ENCODE measurements at regions not wholly inside any gene's neighbourhood (a gene's known extent, or its start where the extent isn't known, plus 50 kb on each side); places are given as distances from the start of the nearest gene placed in this dataset.

DNA sequence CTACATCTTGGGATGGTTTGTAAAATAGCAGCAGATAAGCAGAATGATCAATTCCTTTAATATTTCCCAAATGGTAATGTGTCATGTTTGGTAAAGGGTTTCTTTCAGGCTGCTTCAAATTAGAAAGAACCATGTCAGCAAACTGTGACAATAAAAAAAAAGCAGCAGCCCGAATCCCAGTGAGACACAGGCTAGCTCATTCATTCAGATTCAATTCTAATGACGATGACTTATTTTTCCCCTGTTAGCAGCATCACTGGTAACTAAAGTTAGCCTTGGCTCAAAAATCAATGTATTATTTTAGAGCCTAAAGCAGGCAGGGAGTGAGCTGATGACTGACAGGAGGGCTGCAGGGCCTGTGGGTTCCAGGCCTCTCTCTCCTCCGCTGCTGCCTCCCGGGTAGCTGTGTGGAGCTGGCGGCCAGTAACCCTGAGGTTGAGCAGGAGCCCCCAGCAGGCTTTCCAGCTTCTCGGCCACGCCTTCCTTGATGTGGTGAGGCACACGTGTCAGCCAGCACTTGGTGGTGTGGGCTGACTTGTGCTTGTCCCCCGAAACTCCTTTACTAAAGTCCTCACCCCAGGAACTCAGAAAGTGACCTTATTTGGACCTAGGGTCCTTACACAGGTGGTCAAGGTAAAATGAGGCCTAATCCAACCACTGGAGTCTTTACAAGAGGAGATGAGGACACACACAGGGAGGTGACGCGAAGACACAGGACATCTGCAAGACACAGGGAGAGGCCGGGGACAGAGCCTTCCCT is 120.5 kb upstream of the HS6ST1 start:
- no peaks in the 10 kb centered on the region for H3K9me3 ChIP-seq (ENCODE audit: control insufficient read depth, insufficient read depth, low read length)
- no peak overlapping the region for H3K9ac ChIP-seq (ENCODE audit: low read depth, low read length)
- peaks cover 13% of the 10 kb centered on the region for H3K4me1 ChIP-seq (ENCODE audit: control insufficient read depth, insufficient read depth, low read length)
- no peak overlapping the region for H3K4me3 ChIP-seq (ENCODE audit: low read depth, low read length)
- no peaks in the 10 kb centered on the region for H3K27me3 ChIP-seq (ENCODE audit: control insufficient read depth, insufficient read depth, low read length)
- no peaks in the 10 kb centered on the region for H3K36me3 ChIP-seq (ENCODE audit: control insufficient read depth, insufficient read depth, low read length)

DNA sequence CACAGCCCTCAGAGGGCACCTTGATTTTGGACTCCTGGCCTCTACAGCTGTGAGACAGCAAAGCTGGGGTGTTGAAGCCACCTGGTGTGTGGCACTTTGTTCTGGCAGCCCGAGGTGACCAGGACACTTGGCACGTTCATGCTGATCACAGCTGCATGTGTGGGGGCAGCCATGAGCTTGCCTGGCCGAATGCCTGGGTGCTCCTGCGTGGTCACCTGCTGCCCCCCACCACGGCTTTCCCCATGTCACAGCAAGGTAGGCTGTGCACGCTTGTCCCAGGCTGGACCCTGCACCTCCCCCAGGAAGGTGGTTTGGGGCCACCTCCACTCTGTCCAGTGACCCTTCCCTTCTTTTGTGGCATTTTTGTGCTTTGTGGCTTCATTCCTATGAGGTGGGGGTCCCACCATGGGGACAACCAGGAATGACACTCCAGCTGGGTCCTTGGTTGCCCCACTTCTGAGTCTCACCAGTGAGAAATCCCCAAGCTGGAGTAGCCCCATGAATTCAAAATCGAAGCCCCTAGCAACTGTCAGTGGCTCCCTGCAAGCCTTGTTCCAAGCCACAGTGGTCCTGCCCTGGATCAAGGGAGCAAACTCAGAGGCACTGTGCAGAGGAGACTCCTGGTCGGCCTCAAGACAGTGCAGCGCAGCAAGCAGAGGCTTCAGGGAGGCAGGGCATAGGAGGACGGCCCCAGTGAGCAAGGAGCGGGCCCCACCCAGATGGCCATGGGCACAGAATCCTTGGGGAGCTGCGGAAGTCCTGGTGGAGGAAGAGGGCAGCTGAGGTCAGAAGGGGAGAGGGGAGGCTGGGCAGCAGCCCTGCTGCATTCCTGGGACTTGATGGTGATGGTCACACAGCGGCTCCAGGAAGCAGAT is 121.4 kb upstream of the HS6ST1 start:
- H3K27me3 ChIP-seq (ENCODE audit: control insufficient read depth, insufficient read depth, low read length): no peaks in the 10 kb centered on the region
- no peaks in the 10 kb centered on the region for H3K9me3 ChIP-seq (ENCODE audit: control insufficient read depth, insufficient read depth, low read length)
- no peak overlapping the region for H3K4me3 ChIP-seq (ENCODE audit: low read depth, low read length)
- peaks cover 13% of the 10 kb centered on the region for H3K4me1 ChIP-seq (ENCODE audit: control insufficient read depth, insufficient read depth, low read length)
- H3K36me3 ChIP-seq (ENCODE audit: control insufficient read depth, insufficient read depth, low read length): no peaks in the 10 kb centered on the region
- no peak overlapping the region for H3K9ac ChIP-seq (ENCODE audit: low read depth, low read length)

DNA sequence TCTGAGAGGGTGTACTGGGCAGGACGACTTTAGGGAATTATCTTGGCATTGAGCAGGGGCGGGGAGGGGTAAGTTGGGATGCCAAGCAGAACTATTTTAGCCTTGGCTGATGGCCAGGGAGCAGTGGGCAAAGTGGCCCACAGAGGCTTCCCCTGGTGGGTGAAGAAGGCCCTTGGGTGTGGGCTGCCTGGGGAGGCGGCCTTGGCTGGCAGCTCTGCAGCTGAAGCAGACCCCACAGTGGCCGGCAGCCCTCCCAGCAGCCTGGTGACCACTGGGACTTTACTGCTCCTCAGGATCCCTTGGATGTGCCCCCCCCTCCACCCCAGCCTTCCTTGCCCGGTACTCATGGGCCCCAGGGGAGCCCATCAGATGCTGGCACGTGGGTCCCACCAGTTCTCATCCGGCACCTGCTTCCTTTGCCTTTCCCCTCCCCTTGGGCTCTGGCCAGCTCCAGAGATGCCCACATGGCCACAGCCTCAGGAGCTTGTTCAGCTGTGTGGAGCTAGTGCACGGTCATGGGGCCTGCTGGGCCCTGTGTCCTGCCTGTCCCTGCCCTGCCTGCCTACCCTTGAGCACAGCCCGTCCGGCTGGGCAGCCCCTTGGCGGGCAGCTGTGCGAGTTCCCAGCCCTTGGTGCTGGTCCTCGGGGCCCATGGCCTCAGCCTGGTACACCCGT is 122.1 kb upstream of the HS6ST1 start:
- Histone ChIP-seq H3K36me3 (ENCODE audit: control insufficient read depth, insufficient read depth, low read length) (no peaks in the 10 kb centered on the region), H3K9me3 (ENCODE audit: control insufficient read depth, insufficient read depth, low read length) (no peaks in the 10 kb centered on the region), H3K9ac (ENCODE audit: low read depth, low read length) (no peak overlapping the region), H3K27me3 (ENCODE audit: control insufficient read depth, insufficient read depth, low read length) (no peaks in the 10 kb centered on the region), H3K4me3 (ENCODE audit: low read depth, low read length) (no peak overlapping the region), H3K4me1 (ENCODE audit: control insufficient read depth, insufficient read depth, low read length) (peaks cover 13% of the 10 kb centered on the region)

DNA sequence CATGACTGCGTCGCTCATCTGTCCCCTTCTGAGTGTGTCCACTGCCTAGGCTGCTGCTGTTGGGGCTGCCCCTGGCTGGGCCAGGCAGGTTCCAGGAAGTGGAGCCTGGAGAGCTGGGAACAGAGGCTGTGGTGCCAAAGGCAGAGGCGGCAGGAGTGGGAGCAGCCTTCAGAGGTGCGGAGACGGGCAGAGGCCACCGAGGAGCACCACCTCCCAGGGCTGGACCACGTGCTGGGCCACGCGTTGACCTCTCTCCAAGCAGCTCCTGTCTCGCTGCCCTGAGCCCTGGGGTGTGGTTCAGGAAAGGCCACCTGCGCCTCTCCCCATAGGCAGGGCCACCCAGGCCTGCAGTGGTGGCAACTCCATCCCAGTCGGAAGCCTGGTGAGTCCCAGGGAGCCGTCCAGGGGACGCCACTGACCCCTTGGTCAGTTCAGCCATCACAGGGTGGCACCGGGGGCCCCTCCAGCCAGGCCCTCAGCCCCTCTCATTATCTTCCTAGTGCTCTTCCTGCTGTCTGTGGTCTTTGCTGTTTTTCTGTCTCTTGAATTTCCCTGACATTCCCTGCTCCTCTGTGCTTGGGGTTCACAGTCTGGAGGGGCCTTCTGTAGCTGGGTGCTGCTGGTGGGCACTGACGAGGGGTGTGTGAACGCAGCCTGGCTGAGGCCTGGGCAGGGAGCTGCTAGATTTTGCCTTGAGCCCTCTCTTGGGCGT is 122.8 kb upstream of the HS6ST1 start:
- H3K9ac ChIP-seq (ENCODE audit: low read depth, low read length): no peak overlapping the region
- H3K27me3 ChIP-seq (ENCODE audit: control insufficient read depth, insufficient read depth, low read length): no peaks in the 10 kb centered on the region
- no peaks in the 10 kb centered on the region for H3K9me3 ChIP-seq (ENCODE audit: control insufficient read depth, insufficient read depth, low read length)
- no peaks in the 10 kb centered on the region for H3K36me3 ChIP-seq (ENCODE audit: control insufficient read depth, insufficient read depth, low read length)
- H3K4me3 ChIP-seq (ENCODE audit: low read depth, low read length): no peak overlapping the region
- H3K4me1 ChIP-seq (ENCODE audit: control insufficient read depth, insufficient read depth, low read length): peaks cover 13% of the 10 kb centered on the region

DNA sequence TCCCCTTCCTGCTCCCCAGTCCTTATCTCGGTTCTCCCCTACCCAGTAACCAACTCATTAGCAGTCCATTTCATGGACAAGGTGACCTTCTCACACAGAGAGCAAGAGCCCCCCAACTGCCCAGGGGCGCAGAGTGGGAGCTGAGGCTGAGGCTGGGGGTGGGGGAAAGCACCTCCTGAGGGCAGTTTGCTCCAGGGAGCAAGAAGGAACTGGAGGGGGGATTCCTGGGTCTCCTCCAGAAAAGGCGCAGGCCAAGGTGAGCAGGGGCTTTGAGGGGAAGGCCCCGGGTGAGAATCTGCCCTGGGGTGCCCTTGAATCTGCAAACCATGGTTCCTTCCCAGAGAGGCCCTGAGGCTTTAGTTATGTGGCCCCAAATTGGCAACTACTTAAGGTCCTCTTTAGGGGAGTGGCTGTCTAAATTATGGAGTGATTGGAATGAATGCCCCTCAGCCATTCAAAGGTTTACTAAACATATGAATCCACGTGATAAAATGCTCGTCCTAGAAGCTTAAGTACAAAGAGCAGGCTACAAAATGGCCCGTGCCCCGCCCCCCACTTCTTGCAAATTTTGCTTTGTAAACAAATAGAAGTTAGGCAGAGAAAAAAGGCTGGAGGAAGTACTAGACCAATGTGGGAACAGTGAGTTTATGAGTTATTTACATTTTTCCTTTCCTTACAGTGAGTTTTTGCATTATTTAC is 123.5 kb upstream of the HS6ST1 start:
- Histone ChIP-seq H3K36me3 (ENCODE audit: control insufficient read depth, insufficient read depth, low read length) (no peaks in the 10 kb centered on the region), H3K9ac (ENCODE audit: low read depth, low read length) (no peak overlapping the region), H3K4me1 (ENCODE audit: control insufficient read depth, insufficient read depth, low read length) (peaks cover 13% of the 10 kb centered on the region), H3K9me3 (ENCODE audit: control insufficient read depth, insufficient read depth, low read length) (no peaks in the 10 kb centered on the region), H3K27me3 (ENCODE audit: control insufficient read depth, insufficient read depth, low read length) (no peaks in the 10 kb centered on the region), H3K4me3 (ENCODE audit: low read depth, low read length) (no peak overlapping the region)

DNA sequence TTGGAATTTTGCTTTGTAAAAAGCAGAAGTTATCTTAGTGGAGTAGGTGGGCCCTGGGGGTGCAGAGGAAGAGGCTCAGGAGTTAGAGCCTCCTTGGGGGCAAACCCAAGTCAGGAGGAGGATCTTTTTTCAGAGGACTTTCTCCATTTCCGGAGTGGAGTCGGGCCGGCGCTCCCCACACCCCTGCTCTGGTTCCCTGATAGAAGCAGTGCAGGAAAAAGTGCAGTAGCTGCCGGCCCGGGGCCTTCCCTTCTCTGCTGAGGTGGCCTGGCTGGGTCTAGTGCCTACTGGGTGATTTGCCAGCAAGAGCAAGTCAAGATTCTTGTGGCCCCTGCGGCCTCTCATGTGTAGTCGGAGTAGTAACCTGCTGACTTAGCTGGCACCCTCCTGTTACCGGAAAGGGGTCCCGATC is 124.2 kb upstream of the HS6ST1 start:
- H3K36me3 ChIP-seq (ENCODE audit: control insufficient read depth, insufficient read depth, low read length): no peaks in the 10 kb centered on the region
- no peaks in the 10 kb centered on the region for H3K9me3 ChIP-seq (ENCODE audit: control insufficient read depth, insufficient read depth, low read length)
- H3K27me3 ChIP-seq (ENCODE audit: control insufficient read depth, insufficient read depth, low read length): no peaks in the 10 kb centered on the region
- no peak overlapping the region for H3K4me3 ChIP-seq (ENCODE audit: low read depth, low read length)
- H3K4me1 ChIP-seq (ENCODE audit: control insufficient read depth, insufficient read depth, low read length): peaks cover 13% of the 10 kb centered on the region
- no peak overlapping the region for H3K9ac ChIP-seq (ENCODE audit: low read depth, low read length)

DNA sequence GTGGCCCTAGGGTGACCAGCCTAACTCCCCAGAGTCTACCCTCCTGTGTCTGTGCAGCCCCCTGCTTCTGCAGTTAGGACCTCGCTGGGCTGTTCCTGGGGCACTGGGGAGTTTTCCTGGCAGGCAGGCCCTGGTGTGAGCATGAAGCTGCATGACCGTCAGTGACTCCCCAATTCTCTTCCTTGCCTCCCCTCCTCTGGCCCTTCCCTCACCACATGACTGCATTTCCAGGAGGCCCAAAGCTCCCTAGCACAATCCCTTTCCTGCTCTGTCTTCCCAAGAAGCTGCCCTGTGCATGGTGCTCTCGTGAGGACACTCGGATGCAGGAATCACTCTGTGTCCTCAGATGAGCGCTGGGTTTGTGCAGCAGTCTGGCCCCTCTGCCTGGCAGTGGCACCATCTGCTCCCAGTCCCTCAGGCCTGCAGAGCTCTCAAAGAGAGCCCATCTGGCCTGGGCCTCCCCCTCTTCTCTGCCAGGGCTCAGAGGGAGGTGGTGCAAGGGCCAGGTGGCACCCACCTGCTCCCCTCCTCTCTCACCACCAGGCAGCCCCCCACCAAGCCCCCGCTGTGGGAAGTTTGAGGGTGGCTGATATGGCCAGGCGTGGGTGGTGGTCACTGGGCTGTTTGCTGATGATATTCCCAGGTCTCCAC is 125.6 kb upstream of the HS6ST1 start:
- Histone ChIP-seq H3K9me3 (ENCODE audit: control insufficient read depth, insufficient read depth, low read length) (no peaks in the 10 kb centered on the region), H3K4me3 (ENCODE audit: low read depth, low read length) (no peak overlapping the region), H3K27me3 (ENCODE audit: control insufficient read depth, insufficient read depth, low read length) (no peaks in the 10 kb centered on the region), H3K9ac (ENCODE audit: low read depth, low read length) (no peak overlapping the region), H3K4me1 (ENCODE audit: control insufficient read depth, insufficient read depth, low read length) (peaks cover 13% of the 10 kb centered on the region), H3K36me3 (ENCODE audit: control insufficient read depth, insufficient read depth, low read length) (no peaks in the 10 kb centered on the region)

DNA sequence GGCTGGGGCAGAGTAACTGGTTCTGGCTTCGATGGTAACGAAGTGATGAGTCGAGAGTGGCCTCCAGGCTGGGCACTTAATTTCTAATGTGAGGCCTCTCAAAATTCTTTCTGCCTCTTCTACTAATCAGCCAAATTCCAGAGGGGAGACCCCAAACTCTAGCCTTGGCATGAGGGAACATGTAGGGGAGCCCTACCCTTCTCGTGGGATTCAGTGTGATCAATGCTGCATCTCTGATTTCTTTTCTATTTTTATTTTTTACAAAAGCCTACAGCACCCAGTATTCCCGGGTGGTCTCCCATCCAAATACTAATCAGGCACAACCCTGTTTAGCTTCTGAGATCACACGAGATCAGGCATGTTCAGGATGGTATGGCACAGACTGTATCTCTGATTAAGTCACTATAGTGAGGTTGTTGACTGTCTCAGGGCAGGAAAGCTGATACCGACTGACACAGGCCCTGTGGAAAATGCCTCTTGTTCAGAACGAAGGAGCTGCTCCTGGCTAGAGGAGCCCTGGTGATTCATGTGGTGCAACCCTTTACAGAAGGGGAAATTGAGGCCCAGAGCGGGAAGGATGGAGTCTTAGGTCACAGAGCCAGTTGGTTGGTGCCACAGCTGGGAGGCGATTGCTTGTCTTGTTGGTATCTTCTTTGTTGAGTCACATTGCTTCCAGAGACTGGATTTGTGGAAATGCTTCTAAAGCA is 126.3 kb upstream of the HS6ST1 start:
- H3K9me3 ChIP-seq (ENCODE audit: control insufficient read depth, insufficient read depth, low read length): no peaks in the 10 kb centered on the region
- no peak overlapping the region for H3K9ac ChIP-seq (ENCODE audit: low read depth, low read length)
- no peaks in the 10 kb centered on the region for H3K36me3 ChIP-seq (ENCODE audit: control insufficient read depth, insufficient read depth, low read length)
- no peak overlapping the region for H3K4me3 ChIP-seq (ENCODE audit: low read depth, low read length)
- no peaks in the 10 kb centered on the region for H3K27me3 ChIP-seq (ENCODE audit: control insufficient read depth, insufficient read depth, low read length)
- H3K4me1 ChIP-seq (ENCODE audit: control insufficient read depth, insufficient read depth, low read length): peaks cover 13% of the 10 kb centered on the region

DNA sequence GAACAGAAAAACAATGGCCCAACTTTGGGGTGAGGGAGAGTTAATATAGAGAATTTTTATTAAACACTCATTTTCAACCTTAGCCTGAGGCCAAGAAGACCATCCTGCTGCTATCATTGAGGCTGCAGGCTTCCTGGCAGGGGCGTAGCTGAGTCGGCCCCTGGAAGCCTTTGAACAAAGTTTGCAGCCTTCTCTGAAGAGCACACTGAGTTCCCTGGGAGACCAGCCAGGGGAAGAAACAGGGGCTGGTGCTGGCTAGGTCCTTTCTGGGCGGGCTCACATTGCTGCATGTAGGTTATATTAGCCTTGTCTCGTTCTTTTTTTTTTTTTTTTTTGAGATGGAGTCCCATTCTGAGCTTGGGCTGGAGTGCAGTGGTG is 126.8 kb upstream of the HS6ST1 start:
- no peaks in the 10 kb centered on the region for H3K36me3 ChIP-seq (ENCODE audit: control insufficient read depth, insufficient read depth, low read length)
- H3K27me3 ChIP-seq (ENCODE audit: control insufficient read depth, insufficient read depth, low read length): no peaks in the 10 kb centered on the region
- no peaks in the 10 kb centered on the region for H3K9me3 ChIP-seq (ENCODE audit: control insufficient read depth, insufficient read depth, low read length)
- no peak overlapping the region for H3K9ac ChIP-seq (ENCODE audit: low read depth, low read length)
- H3K4me3 ChIP-seq (ENCODE audit: low read depth, low read length): no peak overlapping the region
- H3K4me1 ChIP-seq (ENCODE audit: control insufficient read depth, insufficient read depth, low read length): peaks cover 13% of the 10 kb centered on the region

DNA sequence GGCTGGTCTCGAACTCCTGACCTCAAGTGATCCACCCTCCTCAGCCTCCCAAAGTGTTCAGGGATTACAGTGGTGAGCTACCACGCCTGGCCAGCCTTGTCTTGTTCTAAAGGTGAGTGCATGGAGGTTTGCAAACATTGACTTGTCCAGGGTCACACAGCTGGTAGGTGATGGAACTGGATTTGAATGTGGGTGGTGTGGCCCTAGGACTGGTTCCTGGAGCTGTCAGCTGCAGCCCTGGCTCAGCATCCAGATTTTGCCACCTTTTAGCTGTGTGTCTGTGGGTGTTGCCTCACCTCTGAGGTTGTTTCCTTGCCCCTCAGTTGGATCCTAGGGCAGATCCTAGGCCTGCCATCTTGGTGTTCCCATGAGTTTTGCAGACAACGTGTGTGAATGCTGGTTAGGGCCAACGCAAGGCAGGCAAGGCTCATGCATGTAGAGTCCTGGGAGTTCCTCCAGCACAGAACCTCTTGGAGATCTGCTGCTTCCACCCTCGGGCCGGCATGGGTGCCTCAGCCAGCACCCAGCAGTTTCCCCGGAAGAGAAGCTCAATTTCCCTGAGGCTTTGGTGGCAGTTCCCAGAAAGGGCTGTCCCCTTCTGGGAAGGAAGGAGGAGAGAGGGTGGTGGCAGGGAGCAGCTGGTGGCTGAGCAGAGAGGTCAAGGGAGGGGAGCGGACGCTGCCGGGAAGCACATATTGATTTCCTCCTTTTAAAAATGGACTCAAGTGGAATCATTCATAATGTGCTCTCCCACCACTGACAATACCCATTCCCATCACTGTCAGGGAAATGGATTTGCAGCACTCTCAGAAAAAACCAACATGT is 127.6 kb upstream of the HS6ST1 start:
- Histone ChIP-seq H3K9ac (ENCODE audit: low read depth, low read length) (no peak overlapping the region), H3K27me3 (ENCODE audit: control insufficient read depth, insufficient read depth, low read length) (no peaks in the 10 kb centered on the region), H3K4me3 (ENCODE audit: low read depth, low read length) (no peak overlapping the region), H3K9me3 (ENCODE audit: control insufficient read depth, insufficient read depth, low read length) (no peaks in the 10 kb centered on the region), H3K36me3 (ENCODE audit: control insufficient read depth, insufficient read depth, low read length) (no peaks in the 10 kb centered on the region), H3K4me1 (ENCODE audit: control insufficient read depth, insufficient read depth, low read length) (peaks cover 13% of the 10 kb centered on the region)
